ENCODE measurements at regions not wholly inside any gene's neighbourhood (a gene's known extent, or its start where the extent isn't known, plus 50 kb on each side); places are given as distances from the start of the nearest gene placed in this dataset.
"Not testable (repeated sequence)": the region's sequence is repeated elsewhere in the genome, so short reads cannot be mapped to it uniquely, and the experiment has no call there.

- ChIA-PET POLR2A (interaction anchor here (1.2 kb wide), 1 partner anchor 85 kb away, joined by 4 read pairs; no protein-coding TSS in a partner anchor), CTCF (interaction anchor here (1.4 to 1.6 kb wide), 3 partner anchors 30 to 169 kb away, joined by 3 to 5 read pairs (median 4); no protein-coding TSS in a partner anchor)
- TF ChIP-seq CTCF (IDR thresholded peaks at IDR 0.05; ENCODE audit: low read depth, low read length), result no peak
Measured at GRCh38 chr9:94183240-94183999, 75.7 kb upstream of the ZNF169 start.

GRCh38 chr9:94188246-94188645 is 70.9 kb upstream of the ZNF169 start:
- Histone ChIP-seq H3K27ac (ENCODE audit: low read depth, low read length) (no peak overlapping the region), H3K4me3 (ENCODE audit: low read depth, low read length) (no peak overlapping the region), H3K27me3 (ENCODE audit: control insufficient read depth, insufficient read depth, low read length) (no peaks in the 10 kb centered on the region), H3K9me3 (ENCODE audit: control insufficient read depth, insufficient read depth, low read length) (peaks cover 4% of the 10 kb centered on the region; the same call in 1 of the 2 replicates)
- ChIA-PET POLR2A (interaction anchor here (0.9 kb wide), 1 partner anchor 19 kb away, joined by 7 read pairs; no protein-coding TSS in a partner anchor), CTCF (interaction anchor here (0.5 to 1.1 kb wide), 2 partner anchors 16 to 174 kb away, joined by 3 read pairs; no protein-coding TSS in a partner anchor)
- no peak for DNase-seq (ENCODE audit: low read depth, low spot score)
- no peak for TF ChIP-seq CTCF (IDR thresholded peaks at IDR 0.05; ENCODE audit: low read depth, low read length)

More at GRCh38 chr9:94183240-94183999, 75.7 kb upstream of the ZNF169 start:
- no peaks in the 10 kb centered on the region for H3K27me3 ChIP-seq (ENCODE audit: control insufficient read depth, insufficient read depth, low read length)
- no peaks in the 10 kb centered on the region for H3K9me3 ChIP-seq (ENCODE audit: control insufficient read depth, insufficient read depth, low read length)
- no peak overlapping the region for H3K4me3 ChIP-seq (ENCODE audit: low read depth, low read length)
- no peak overlapping the region for H3K27ac ChIP-seq (ENCODE audit: low read depth, low read length)
- no peak for DNase-seq (ENCODE audit: low read depth, low spot score)

GRCh38 chr9:94191706-94192105 is 67.4 kb upstream of the ZNF169 start:
- H3K9me3 ChIP-seq (ENCODE audit: control insufficient read depth, insufficient read depth, low read length); H3K27ac ChIP-seq (ENCODE audit: low read depth, low read length); H3K4me3 ChIP-seq (ENCODE audit: low read depth, low read length); POLR2A ChIA-PET; H3K27me3 ChIP-seq (ENCODE audit: control insufficient read depth, insufficient read depth, low read length); DNase-seq (ENCODE audit: low read depth, low spot score): not testable (repeated sequence)
- CTCF ChIA-PET, result interaction anchor here (0.6 to 2.3 kb wide), 2 partner anchors 126 to 866 kb away, joined by 3 to 7 read pairs; no protein-coding TSS in a partner anchor

GRCh38 chr9:94198414-94198813 is 60.7 kb upstream of the ZNF169 start:
- no peak for TF ChIP-seq CTCF (IDR thresholded peaks at IDR 0.05; ENCODE audit: low read depth, low read length)
- no peak for DNase-seq (ENCODE audit: low read depth, low spot score)
- Histone ChIP-seq H3K27ac (ENCODE audit: low read depth, low read length) (no peak overlapping the region), H3K9me3 (ENCODE audit: control insufficient read depth, insufficient read depth, low read length) (peaks cover 13% of the 10 kb centered on the region; the same call in 1 of the 2 replicates), H3K4me3 (ENCODE audit: low read depth, low read length) (no peak overlapping the region), H3K27me3 (ENCODE audit: control insufficient read depth, insufficient read depth, low read length) (no peaks in the 10 kb centered on the region)
- CTCF ChIA-PET, result interaction anchor here (1.6 kb wide), 1 partner anchor 15 kb away, joined by 5 read pairs; no protein-coding TSS in a partner anchor
- POLR2A ChIA-PET, result no interaction called here

- Histone ChIP-seq H3K27me3 (ENCODE audit: control insufficient read depth, insufficient read depth, low read length) (no peaks in the 10 kb centered on the region), H3K9me3 (ENCODE audit: control insufficient read depth, insufficient read depth, low read length) (peaks cover 19% of the 10 kb centered on the region), H3K27ac (ENCODE audit: low read depth, low read length) (no peak overlapping the region), H3K4me3 (ENCODE audit: low read depth, low read length) (no peak overlapping the region)
- no peak for DNase-seq (ENCODE audit: low read depth, low spot score)
- ChIA-PET CTCF (interaction anchor here (1.0 kb wide), 1 partner anchor 185 kb away, joined by 3 read pairs; no protein-coding TSS in a partner anchor), POLR2A (no interaction called here)
- no peak for TF ChIP-seq CTCF (IDR thresholded peaks at IDR 0.05; ENCODE audit: low read depth, low read length)
Measured at GRCh38 chr9:94199776-94200175, 59.3 kb upstream of the ZNF169 start.

Measured in AG04450 (cell line).